Ovary (tissue), 7 donors: ENCODE measurements at regions not wholly inside any gene's neighbourhood (a gene's known extent, or its start where the extent isn't known, plus 50 kb on each side); places are given as distances from the start of the nearest gene placed in this dataset.
A peak's percentile ranks its signal among the peaks of the same experiment; 100 is the strongest.

Experiments used
- DNase-seq, 5 donors: peaks; one replicate each; pipeline ENCODE4 v3.0.0-alpha.2; 2019 to 2020
- H3K27ac ChIP-seq, 2 donors: fragments of 200-600 bp; one replicate each; pipeline versions ENCODE4 v1.5.1 to v1.8.0; 2019 to 2022
- H3K27me3 ChIP-seq: fragments of 200-600 bp; one replicate; pipeline ENCODE4 v1.8.0; 2022
- H3K36me3 ChIP-seq: fragments of 200-600 bp; sonication (generic); one replicate; pipeline ENCODE4 v1.5.1; 2019
- H3K4me1 ChIP-seq: one replicate; pipeline ENCODE4 v1.8.1; 2013; ENCODE audit warnings: mild to moderate bottlenecking, moderate library complexity; ENCODE audit not compliant: insufficient read depth
- H3K4me3 ChIP-seq: fragments of 200-600 bp; sonication (generic); one replicate; pipeline ENCODE4 v1.5.1; 2017
- H3K9me3 ChIP-seq, 2 donors: fragments of 200-600 bp in 1 of 2; sonication (generic) in 1 of 2; one replicate each; pipeline versions ENCODE4 v1.5.1 to v1.8.1; 2013 to 2019; ENCODE audit warnings: mild to moderate bottlenecking in 1 of 2, moderate library complexity in 1 of 2
- EP300 ChIP-seq: sonication (generic); formaldehyde crosslinking; IDR thresholded peaks from one replicate; pipeline ENCODE4 v1.6.1; 2017; ENCODE audit warnings: antibody characterized with exemption
- POLR2A ChIP-seq: fragments of 450-650 bp; IDR thresholded peaks from one replicate; pipeline ENCODE4 v1.6.1; 2017; ENCODE audit warnings: antibody characterized with exemption, mild to moderate bottlenecking, moderate library complexity
- WGBS, 3 donors: extraction: QIAGEN DNeasy Blood & Tissue Kit in 1 of 3; methylation state at CpG; one replicate each; pipeline versions ENCODE4 v1.1.5 to v1.1.7; 2013 to 2017; 5-methylcytosine and 5-hydroxymethylcytosine counted together
- intact Hi-C, 4 donors: fragments of 100-400 bp; cut with DNase I; formaldehyde crosslinking; loops; one replicate each; pipeline versions ENCODE4 v1.11.0 to v1.15.1; 2022 to 2023
- TF ChIP-seq, protein P1 (sequence below), 3 donors: fragments of 450-650 bp in 2 of 3; fragments of 200-600 bp in 1 of 3; IDR thresholded peaks; one replicate each; pipeline versions ENCODE4 v1.5.1 to v1.8.0; 2016 to 2022; ENCODE audit warnings: antibody characterized with exemption in 3 of 3, mild to moderate bottlenecking in 1 of 3
- donor health status: DM: no; HTN: no; CAD: no; lungs with moderate emphysema.
- donor health status: DM: no; HTN: no; CAD: no.
- donor health status: Bipolar disorder and iron deficiency.
- donor health status: DM: no; HTN: no; CAD: no.
- donor health status: DM: yes; HTN: yes; CAD: no.

DNA sequence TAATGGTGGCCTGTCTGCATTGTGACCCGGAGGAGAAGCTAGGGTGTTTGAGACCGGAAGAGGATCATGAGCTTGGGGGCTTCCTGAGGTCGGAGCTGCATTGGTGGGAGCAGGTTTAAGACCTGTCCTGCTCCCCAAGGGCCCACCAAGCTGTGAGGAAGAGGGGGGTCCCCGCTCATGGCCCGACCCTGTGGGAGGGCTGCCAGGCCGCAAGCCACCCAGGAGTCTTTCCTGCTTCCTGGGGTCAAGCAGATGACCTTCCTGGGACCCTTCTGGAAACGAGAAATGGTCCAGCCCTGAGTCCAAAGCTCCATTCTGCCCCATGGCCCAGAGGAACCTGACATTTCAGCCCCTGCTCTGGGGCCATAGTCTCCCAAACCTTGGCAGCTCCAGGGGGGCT, 61.5 kb upstream of the RNU6ATAC start:
- H3K9me3 ChIP-seq: no peaks in the 10 kb centered on the region
- intact Hi-C loops: no loop called here
- no peaks in the 10 kb centered on the region for H3K36me3 ChIP-seq
- peak in 2 of 5 donors; percentile 25 to 31 for DNase-seq
- TF ChIP-seq, protein P1, sequence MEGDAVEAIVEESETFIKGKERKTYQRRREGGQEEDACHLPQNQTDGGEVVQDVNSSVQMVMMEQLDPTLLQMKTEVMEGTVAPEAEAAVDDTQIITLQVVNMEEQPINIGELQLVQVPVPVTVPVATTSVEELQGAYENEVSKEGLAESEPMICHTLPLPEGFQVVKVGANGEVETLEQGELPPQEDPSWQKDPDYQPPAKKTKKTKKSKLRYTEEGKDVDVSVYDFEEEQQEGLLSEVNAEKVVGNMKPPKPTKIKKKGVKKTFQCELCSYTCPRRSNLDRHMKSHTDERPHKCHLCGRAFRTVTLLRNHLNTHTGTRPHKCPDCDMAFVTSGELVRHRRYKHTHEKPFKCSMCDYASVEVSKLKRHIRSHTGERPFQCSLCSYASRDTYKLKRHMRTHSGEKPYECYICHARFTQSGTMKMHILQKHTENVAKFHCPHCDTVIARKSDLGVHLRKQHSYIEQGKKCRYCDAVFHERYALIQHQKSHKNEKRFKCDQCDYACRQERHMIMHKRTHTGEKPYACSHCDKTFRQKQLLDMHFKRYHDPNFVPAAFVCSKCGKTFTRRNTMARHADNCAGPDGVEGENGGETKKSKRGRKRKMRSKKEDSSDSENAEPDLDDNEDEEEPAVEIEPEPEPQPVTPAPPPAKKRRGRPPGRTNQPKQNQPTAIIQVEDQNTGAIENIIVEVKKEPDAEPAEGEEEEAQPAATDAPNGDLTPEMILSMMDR (IDR thresholded peaks at IDR 0.05): no peak
- TF ChIP-seq POLR2A (no peak), EP300 (no peak)
- no peaks in the 10 kb centered on the region for H3K27me3 ChIP-seq
- WGBS, 3 donors: 90 to 95% (median 90%) methylated on average over 7 of the region's 7 CpGs
- no peak overlapping the region for H3K27ac ChIP-seq
- no peak overlapping the region for H3K4me3 ChIP-seq
- H3K4me1 ChIP-seq: peaks cover 24% of the 10 kb centered on the region

DNA sequence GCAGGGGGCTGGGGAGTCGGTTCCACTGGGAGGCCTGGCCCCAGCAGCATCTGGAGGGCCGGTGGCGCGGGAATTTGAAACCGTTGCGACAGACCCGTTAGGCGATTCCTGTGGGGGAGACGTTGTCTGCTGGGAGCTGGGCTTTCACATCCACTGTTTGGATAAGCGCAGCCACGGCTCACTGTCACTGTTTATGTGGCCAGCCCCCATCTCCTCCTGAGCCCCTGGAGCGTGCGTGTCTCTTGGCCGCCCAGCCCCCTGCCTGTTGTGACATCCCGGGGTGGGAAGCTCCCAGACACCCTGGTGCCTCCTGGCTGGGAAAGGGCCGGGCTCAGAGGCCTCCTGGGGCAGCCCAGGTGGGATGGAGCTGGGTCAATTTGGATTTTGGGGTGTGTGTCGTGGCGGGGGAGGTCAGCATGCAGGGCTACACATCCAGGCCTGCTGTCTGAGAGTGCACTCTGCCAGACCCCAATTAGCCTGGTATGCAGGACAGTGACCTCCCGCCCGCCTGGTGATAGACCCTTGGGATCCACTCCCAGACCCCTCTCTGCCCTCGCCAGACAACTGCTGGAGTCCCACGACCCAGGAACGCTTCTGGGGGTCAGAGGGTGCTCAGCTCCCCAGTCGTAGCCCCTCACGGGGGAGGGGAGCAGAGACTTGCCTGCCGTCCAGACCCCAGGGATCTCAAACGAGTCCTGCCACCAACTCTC, 62.0 kb upstream of the RNU6ATAC start:
- DNase-seq: peak in 3 of 5 donors; percentile 33 to 55 (median 33)
- Histone ChIP-seq H3K27ac (no peak overlapping the region), H3K36me3 (no peaks in the 10 kb centered on the region), H3K4me1 (peaks cover 28% of the 10 kb centered on the region), H3K27me3 (no peaks in the 10 kb centered on the region), H3K9me3 (no peaks in the 10 kb centered on the region), H3K4me3 (no peak overlapping the region)
- intact Hi-C loops: no loop called here
- TF ChIP-seq EP300: no peak
- TF ChIP-seq POLR2A: no peak
- TF ChIP-seq, protein P1 (IDR thresholded peaks at IDR 0.05): no peak
- WGBS, 3 donors: 71 to 78% (median 73%) methylated on average over 27 of the region's 27 CpGs

DNA sequence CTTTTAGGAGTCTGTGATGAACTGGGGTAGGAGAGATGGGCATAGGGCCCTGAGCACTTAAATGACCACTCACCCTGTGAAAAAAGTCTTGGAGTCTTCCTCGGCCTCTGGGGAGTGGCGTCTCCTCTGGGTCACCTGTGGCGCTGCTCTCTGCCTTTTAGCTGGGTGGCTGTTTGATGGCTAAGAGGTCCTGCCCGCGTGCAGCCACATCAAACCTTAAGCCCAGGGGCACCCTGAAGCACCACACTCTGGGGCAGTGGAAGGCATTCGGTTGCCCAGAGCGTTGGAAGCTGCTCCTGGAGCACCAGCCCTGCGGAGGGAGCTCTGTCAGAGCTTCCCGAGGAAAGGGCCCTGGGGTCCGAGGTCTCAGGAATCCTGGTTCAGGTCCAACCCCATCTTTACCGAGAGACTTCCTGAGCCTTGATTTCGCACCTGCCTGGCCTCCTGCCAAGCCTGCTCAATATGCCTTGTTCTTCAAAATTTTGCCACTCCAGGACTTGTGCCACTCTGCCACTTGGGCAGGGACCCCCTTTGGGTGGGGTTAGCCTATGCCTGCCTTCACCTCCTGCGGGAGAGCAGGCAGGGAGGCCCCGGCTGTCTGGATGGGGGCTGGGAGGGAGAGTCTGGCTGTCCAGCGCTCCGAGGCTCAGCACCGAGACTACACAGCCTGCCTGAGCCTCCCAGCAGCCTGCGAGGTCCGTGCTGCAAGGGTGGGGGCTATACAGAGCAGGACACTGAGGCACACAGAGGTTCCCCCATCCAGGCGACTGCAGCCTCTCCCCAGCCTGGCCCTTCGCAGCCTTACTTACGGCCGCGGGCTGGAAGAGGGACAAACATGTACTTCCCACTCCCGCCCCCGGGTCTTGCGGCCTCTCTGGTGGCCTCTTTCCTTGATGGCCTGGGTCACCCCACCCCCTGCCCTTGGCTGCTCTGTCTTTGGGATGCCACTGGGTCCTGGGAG, 63.4 kb upstream of the RNU6ATAC start:
- no peak overlapping the region for H3K4me3 ChIP-seq
- 69 to 76% (median 72%) methylated on average over 26 to 27 of the region's 27 CpGs for WGBS, 3 donors
- intact Hi-C loops: no loop called here
- DNase-seq: no peak
- no peaks in the 10 kb centered on the region for H3K9me3 ChIP-seq
- no peak for TF ChIP-seq POLR2A
- no peak overlapping the region for H3K27ac ChIP-seq
- no peaks in the 10 kb centered on the region for H3K36me3 ChIP-seq
- no peaks in the 10 kb centered on the region for H3K27me3 ChIP-seq
- peaks cover 30% of the 10 kb centered on the region for H3K4me1 ChIP-seq

DNA sequence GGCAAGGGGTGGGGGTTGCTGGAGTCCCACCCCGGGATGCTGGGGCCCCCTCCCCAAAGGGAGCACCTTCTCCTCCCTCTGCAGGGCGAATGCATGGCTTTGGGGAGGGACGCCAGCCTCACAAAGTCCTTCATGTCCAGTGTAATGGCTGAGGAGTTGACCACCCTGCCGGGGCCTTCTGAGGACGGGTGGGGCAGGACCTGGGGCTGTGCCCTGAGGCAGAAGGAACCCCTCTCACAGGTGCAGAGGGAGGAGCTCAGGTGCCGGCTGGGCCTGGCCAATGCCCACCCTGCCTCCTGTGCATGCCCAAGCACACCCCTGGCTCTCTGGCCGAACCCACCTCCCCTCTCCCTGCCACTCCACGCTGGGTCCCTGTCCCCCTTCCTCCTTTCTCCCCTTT, 64.3 kb upstream of the RNU6ATAC start:
- 89 to 92% (median 92%) methylated on average over 7 to 8 of the region's 8 CpGs for WGBS, 3 donors
- Histone ChIP-seq H3K27me3 (no peaks in the 10 kb centered on the region), H3K4me3 (no peak overlapping the region), H3K4me1 (peaks cover 22% of the 10 kb centered on the region), H3K9me3 (no peaks in the 10 kb centered on the region), H3K27ac (no peak overlapping the region), H3K36me3 (no peaks in the 10 kb centered on the region)
- intact Hi-C loops: no loop called here
- TF ChIP-seq POLR2A (no peak), EP300 (no peak)
- TF ChIP-seq, protein P1 (IDR thresholded peaks at IDR 0.05): no peak
- peak in 1 of 5 donors; percentile 24 for DNase-seq
